ENCODE measurements at regions not wholly inside any gene's neighbourhood (a gene's known extent, or its start where the extent isn't known, plus 50 kb on each side); places are given as distances from the start of the nearest gene placed in this dataset.
A peak's percentile ranks its signal among the peaks of the same experiment; 100 is the strongest.

DNA sequence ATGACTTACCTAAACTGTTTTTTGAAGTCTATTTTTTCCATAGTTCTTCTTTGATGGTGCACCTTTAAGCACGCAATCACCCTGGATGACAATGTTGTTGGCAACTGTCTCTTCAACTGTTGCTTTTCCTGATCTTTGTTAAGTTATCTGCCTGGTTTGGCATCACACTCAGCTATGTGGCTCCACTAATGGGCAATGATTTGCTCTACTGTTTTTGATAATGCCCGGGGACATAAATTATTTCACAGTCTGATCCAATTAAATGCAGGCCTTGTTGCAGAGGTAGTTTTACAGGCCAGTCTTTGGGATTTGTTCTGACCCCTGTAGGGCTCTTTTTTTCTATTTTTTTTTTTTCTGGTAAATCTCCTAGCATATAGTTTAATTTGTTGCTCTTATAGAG lies 436.3 kb downstream of the ZNF385D start:
- Histone ChIP-seq H3K4me3 (ENCODE audit: low read depth, low read length) (no peak overlapping the region), H4K12ac (ENCODE audit: low read depth, low read length) (no peak overlapping the region), H3K27ac (ENCODE audit: low read depth, low read length) (no peak overlapping the region), H2BK5ac (ENCODE audit: low read depth, low read length, poor library complexity) (no peak overlapping the region), H3K4me1 (ENCODE audit: control insufficient read depth in 1 of 2, insufficient read depth in 2 of 2, low read length in 2 of 2) (no peaks in the 10 kb centered on the region), H3K23ac (ENCODE audit: low read length) (no peak overlapping the region), H3K14ac (ENCODE audit: low read length) (no peak overlapping the region), H3K9ac (ENCODE audit: low read length) (no peak overlapping the region), H2AFZ (ENCODE audit: insufficient read depth, low read length, poor library complexity) (no peak overlapping the region), H4K8ac (ENCODE audit: low read depth, low read length) (no peak overlapping the region), H3K79me2 (ENCODE audit: control insufficient read depth, insufficient read depth, low read length, poor library complexity) (no peaks in the 10 kb centered on the region), H4K91ac (ENCODE audit: low read depth, low read length) (no peak overlapping the region), H3K79me1 (ENCODE audit: low read length) (no peaks in the 10 kb centered on the region), H2AK5ac (ENCODE audit: low read length) (no peak overlapping the region), H3K4ac (ENCODE audit: low read depth, low read length) (no peak overlapping the region), H2BK120ac (ENCODE audit: insufficient read depth, low read length, poor library complexity) (no peak overlapping the region), H3K4me2 (ENCODE audit: low read length) (no peak overlapping the region), H3K18ac (ENCODE audit: low read length) (no peak overlapping the region), H3K36me3 (ENCODE audit: control insufficient read depth in 1 of 2, insufficient read depth in 2 of 2, low read length in 2 of 2) (no peaks in the 10 kb centered on the region), H3K9me3 (ENCODE audit: insufficient read depth, low read depth, low read length) (no peaks in the 10 kb centered on the region), H3K27me3 (ENCODE audit: insufficient read depth, low read length) (no peaks in the 10 kb centered on the region), H2BK12ac (ENCODE audit: low read length) (no peak overlapping the region)
- no peak for DNase-seq
- WGBS (ENCODE audit: extremely low coverage, insufficient coverage, insufficient read length) = no CpG with 5 or more reads among the region's 2 CpGs

DNA sequence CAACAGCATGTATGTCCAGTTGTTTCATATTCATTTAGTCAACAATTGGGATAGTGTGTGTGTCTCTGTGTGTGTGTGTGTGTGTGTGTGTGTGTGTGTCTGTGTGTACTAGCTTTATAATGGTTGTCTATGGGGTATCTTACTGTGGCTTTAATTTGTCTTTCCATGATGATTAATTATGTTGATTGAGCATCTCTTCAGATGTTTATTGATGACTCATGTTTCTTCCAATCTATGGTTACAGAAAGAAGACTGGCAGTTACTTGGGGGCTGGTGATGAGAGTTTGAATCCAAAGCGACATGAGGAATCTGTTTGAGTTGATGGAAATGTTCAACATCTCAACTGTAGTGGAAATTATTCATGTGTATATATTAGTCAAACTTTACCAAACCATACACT lies 440.1 kb downstream of the ZNF385D start:
- Histone ChIP-seq H2AFZ (ENCODE audit: insufficient read depth, low read length, poor library complexity) (no peak overlapping the region), H3K9ac (ENCODE audit: low read length) (no peak overlapping the region), H3K14ac (ENCODE audit: low read length) (no peak overlapping the region), H4K12ac (ENCODE audit: low read depth, low read length) (no peak overlapping the region), H3K4me2 (ENCODE audit: low read length) (no peak overlapping the region), H3K4me1 (ENCODE audit: control insufficient read depth in 1 of 2, insufficient read depth in 2 of 2, low read length in 2 of 2) (no peaks in the 10 kb centered on the region), H4K8ac (ENCODE audit: low read depth, low read length) (no peak overlapping the region), H2BK120ac (ENCODE audit: insufficient read depth, low read length, poor library complexity) (no peak overlapping the region), H3K9me3 (ENCODE audit: insufficient read depth, low read depth, low read length) (no peaks in the 10 kb centered on the region), H3K27me3 (ENCODE audit: insufficient read depth, low read length) (no peaks in the 10 kb centered on the region), H3K4me3 (ENCODE audit: low read depth, low read length) (no peak overlapping the region), H4K91ac (ENCODE audit: low read depth, low read length) (no peak overlapping the region), H3K79me1 (ENCODE audit: low read length) (no peaks in the 10 kb centered on the region), H3K18ac (ENCODE audit: low read length) (no peak overlapping the region), H3K79me2 (ENCODE audit: control insufficient read depth, insufficient read depth, low read length, poor library complexity) (no peaks in the 10 kb centered on the region), H3K36me3 (ENCODE audit: control insufficient read depth in 1 of 2, insufficient read depth in 2 of 2, low read length in 2 of 2) (no peaks in the 10 kb centered on the region), H3K27ac (ENCODE audit: low read depth, low read length) (no peak overlapping the region), H2BK12ac (ENCODE audit: low read length) (no peak overlapping the region), H2AK5ac (ENCODE audit: low read length) (no peak overlapping the region), H2BK5ac (ENCODE audit: low read depth, low read length, poor library complexity) (no peak overlapping the region), H3K23ac (ENCODE audit: low read length) (no peak overlapping the region), H3K4ac (ENCODE audit: low read depth, low read length) (no peak overlapping the region)
- WGBS (ENCODE audit: extremely low coverage, insufficient coverage, insufficient read length) = no CpG with 5 or more reads among the region's 1 CpG
- no peak for DNase-seq

DNA sequence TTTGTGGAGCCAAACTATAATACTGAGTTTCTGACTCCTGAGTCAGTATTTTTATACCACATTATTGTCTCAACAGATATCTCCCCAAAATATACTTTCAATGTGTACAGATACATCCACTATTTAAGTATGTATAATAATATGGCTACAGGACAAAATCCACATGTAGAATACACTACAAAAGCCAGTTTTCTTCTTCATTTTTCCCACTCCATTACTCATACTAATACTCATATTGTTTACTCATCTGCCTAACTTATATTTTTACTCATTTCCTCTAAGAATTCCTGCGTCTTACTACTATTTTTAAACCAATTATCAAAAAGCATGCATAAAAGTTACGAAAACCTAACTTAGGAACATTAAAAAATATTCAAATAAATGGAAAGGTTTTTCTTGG lies 440.8 kb downstream of the ZNF385D start:
- Histone ChIP-seq H3K36me3 (ENCODE audit: control insufficient read depth in 1 of 2, insufficient read depth in 2 of 2, low read length in 2 of 2) (no peaks in the 10 kb centered on the region), H3K14ac (ENCODE audit: low read length) (no peak overlapping the region), H4K91ac (ENCODE audit: low read depth, low read length) (no peak overlapping the region), H3K18ac (ENCODE audit: low read length) (no peak overlapping the region), H3K9ac (ENCODE audit: low read length) (no peak overlapping the region), H2BK12ac (ENCODE audit: low read length) (no peak overlapping the region), H3K27me3 (ENCODE audit: insufficient read depth, low read length) (no peaks in the 10 kb centered on the region), H3K27ac (ENCODE audit: low read depth, low read length) (no peak overlapping the region), H2AFZ (ENCODE audit: insufficient read depth, low read length, poor library complexity) (no peak overlapping the region), H2BK5ac (ENCODE audit: low read depth, low read length, poor library complexity) (no peak overlapping the region), H2AK5ac (ENCODE audit: low read length) (no peak overlapping the region), H3K9me3 (ENCODE audit: insufficient read depth, low read depth, low read length) (no peaks in the 10 kb centered on the region), H4K12ac (ENCODE audit: low read depth, low read length) (no peak overlapping the region), H3K4me3 (ENCODE audit: low read depth, low read length) (no peak overlapping the region), H3K4ac (ENCODE audit: low read depth, low read length) (no peak overlapping the region), H3K79me2 (ENCODE audit: control insufficient read depth, insufficient read depth, low read length, poor library complexity) (no peaks in the 10 kb centered on the region), H3K4me2 (ENCODE audit: low read length) (no peak overlapping the region), H3K23ac (ENCODE audit: low read length) (no peak overlapping the region), H4K8ac (ENCODE audit: low read depth, low read length) (no peak overlapping the region), H2BK120ac (ENCODE audit: insufficient read depth, low read length, poor library complexity) (no peak overlapping the region), H3K79me1 (ENCODE audit: low read length) (no peaks in the 10 kb centered on the region), H3K4me1 (ENCODE audit: control insufficient read depth in 1 of 2, insufficient read depth in 2 of 2, low read length in 2 of 2) (no peaks in the 10 kb centered on the region)
- DNase-seq = no peak
- 100% methylated on average over 2 of the region's 2 CpGs for WGBS (ENCODE audit: extremely low coverage, insufficient coverage, insufficient read length)

DNA sequence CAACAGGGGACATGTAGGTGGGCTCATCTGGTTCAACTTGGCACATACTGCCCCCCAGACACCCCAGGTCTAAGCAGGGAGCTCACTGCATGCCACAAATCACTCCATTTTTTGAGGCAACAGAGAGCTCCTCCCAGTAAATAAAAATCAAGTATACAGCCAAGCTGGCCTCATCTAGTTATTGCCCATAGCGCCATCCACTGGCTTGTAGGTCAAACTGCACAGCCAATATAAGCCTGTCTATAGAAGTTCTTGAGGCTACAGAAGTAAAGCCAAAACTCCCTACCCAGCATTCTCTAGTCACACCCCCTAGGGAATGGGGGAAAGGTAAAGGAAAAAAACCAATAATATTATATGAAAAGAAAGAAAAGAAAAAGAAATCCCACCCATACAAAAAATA lies 453.7 kb downstream of the ZNF385D start:
- Histone ChIP-seq H3K23ac (ENCODE audit: low read length) (no peak overlapping the region), H3K4me2 (ENCODE audit: low read length) (no peak overlapping the region), H3K14ac (ENCODE audit: low read length) (no peak overlapping the region), H4K12ac (ENCODE audit: low read depth, low read length) (no peak overlapping the region), H3K4me3 (ENCODE audit: low read depth, low read length) (no peak overlapping the region), H4K91ac (ENCODE audit: low read depth, low read length) (no peak overlapping the region), H3K27ac (ENCODE audit: low read depth, low read length) (no peak overlapping the region), H3K9me3 (ENCODE audit: insufficient read depth, low read depth, low read length) (no peaks in the 10 kb centered on the region), H3K4me1 (ENCODE audit: control insufficient read depth in 1 of 2, insufficient read depth in 2 of 2, low read length in 2 of 2) (no peaks in the 10 kb centered on the region), H3K18ac (ENCODE audit: low read length) (no peak overlapping the region), H2AK5ac (ENCODE audit: low read length) (no peak overlapping the region), H2BK120ac (ENCODE audit: insufficient read depth, low read length, poor library complexity) (no peak overlapping the region), H3K79me2 (ENCODE audit: control insufficient read depth, insufficient read depth, low read length, poor library complexity) (no peaks in the 10 kb centered on the region), H3K9ac (ENCODE audit: low read length) (no peak overlapping the region), H3K27me3 (ENCODE audit: insufficient read depth, low read length) (no peaks in the 10 kb centered on the region), H2BK12ac (ENCODE audit: low read length) (no peak overlapping the region), H2BK5ac (ENCODE audit: low read depth, low read length, poor library complexity) (no peak overlapping the region), H2AFZ (ENCODE audit: insufficient read depth, low read length, poor library complexity) (no peak overlapping the region), H3K36me3 (ENCODE audit: control insufficient read depth in 1 of 2, insufficient read depth in 2 of 2, low read length in 2 of 2) (no peaks in the 10 kb centered on the region), H3K4ac (ENCODE audit: low read depth, low read length) (no peak overlapping the region), H3K79me1 (ENCODE audit: low read length) (no peaks in the 10 kb centered on the region), H4K8ac (ENCODE audit: low read depth, low read length) (no peak overlapping the region)
- WGBS (ENCODE audit: extremely low coverage, insufficient coverage, insufficient read length) = no CpG with 5 or more reads among the region's 1 CpG
- no peak for DNase-seq

DNA sequence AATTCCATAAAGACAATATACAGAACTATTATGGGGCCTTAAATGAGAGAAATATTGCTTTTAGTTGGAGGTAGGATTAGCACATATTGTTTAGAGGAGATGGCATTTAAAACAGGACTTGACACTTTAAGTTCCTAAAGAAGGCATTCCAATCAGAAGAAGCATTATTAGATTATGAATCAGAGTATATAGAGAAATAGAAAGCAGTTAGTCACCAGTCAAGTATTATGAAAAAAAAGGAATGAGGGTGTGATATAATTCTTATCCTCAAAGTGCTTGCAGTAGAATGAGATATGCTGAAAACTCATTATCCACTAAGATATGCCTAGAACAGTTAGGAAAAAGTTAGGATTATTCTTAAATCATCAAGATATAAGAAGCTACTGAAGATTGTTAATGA lies 456.2 kb downstream of the ZNF385D start:
- H3K9me3 ChIP-seq (ENCODE audit: insufficient read depth, low read depth, low read length) = no peaks in the 10 kb centered on the region
- H3K4me3 ChIP-seq (ENCODE audit: low read depth, low read length) = no peak overlapping the region
- no peak overlapping the region for H3K4me2 ChIP-seq (ENCODE audit: low read length)
- H3K18ac ChIP-seq (ENCODE audit: low read length) = no peak overlapping the region
- no peak overlapping the region for H3K4ac ChIP-seq (ENCODE audit: low read depth, low read length)
- H2AK5ac ChIP-seq (ENCODE audit: low read length) = no peak overlapping the region
- H4K91ac ChIP-seq (ENCODE audit: low read depth, low read length) = no peak overlapping the region
- H2BK5ac ChIP-seq (ENCODE audit: low read depth, low read length, poor library complexity) = no peak overlapping the region
- no peak overlapping the region for H3K14ac ChIP-seq (ENCODE audit: low read length)
- H4K12ac ChIP-seq (ENCODE audit: low read depth, low read length) = no peak overlapping the region
- H3K4me1 ChIP-seq (ENCODE audit: control insufficient read depth in 1 of 2, insufficient read depth in 2 of 2, low read length in 2 of 2) = no peaks in the 10 kb centered on the region
- H3K79me1 ChIP-seq (ENCODE audit: low read length) = no peaks in the 10 kb centered on the region
- H4K8ac ChIP-seq (ENCODE audit: low read depth, low read length) = no peak overlapping the region
- no peaks in the 10 kb centered on the region for H3K79me2 ChIP-seq (ENCODE audit: control insufficient read depth, insufficient read depth, low read length, poor library complexity)
- H3K9ac ChIP-seq (ENCODE audit: low read length) = no peak overlapping the region
- H3K27me3 ChIP-seq (ENCODE audit: insufficient read depth, low read length) = no peaks in the 10 kb centered on the region
- peak in 1 of 2 donors; percentile 19 for DNase-seq
- H2BK12ac ChIP-seq (ENCODE audit: low read length) = no peak overlapping the region
- H3K23ac ChIP-seq (ENCODE audit: low read length) = no peak overlapping the region
- no peak overlapping the region for H3K27ac ChIP-seq (ENCODE audit: low read depth, low read length)
- no peak overlapping the region for H2AFZ ChIP-seq (ENCODE audit: insufficient read depth, low read length, poor library complexity)
- H3K36me3 ChIP-seq (ENCODE audit: control insufficient read depth in 1 of 2, insufficient read depth in 2 of 2, low read length in 2 of 2) = no peaks in the 10 kb centered on the region
- no peak overlapping the region for H2BK120ac ChIP-seq (ENCODE audit: insufficient read depth, low read length, poor library complexity)

All from trophoblast cell (in vitro differentiated cells and primary cell).